ENCODE measurements at regions not wholly inside any gene's neighbourhood (a gene's known extent, or its start where the extent isn't known, plus 50 kb on each side); places are given as distances from the start of the nearest gene placed in this dataset.
"Not testable (repeated sequence)": the region's sequence is repeated elsewhere in the genome, so short reads cannot be mapped to it uniquely, and the experiment has no call there.

GRCh38 chr12:84128117-84128991, 784.2 kb downstream of the SLC6A15 start:
- no peak overlapping the region for H3K4me3 ChIP-seq (ENCODE audit: low read depth, low read length)
- no peak for DNase-seq (ENCODE audit: low read depth)
- TF ChIP-seq CTCF (conservative IDR thresholded peaks at IDR 0.05; ENCODE audit: low read depth, low read length) = no peak

GRCh38 chr12:84124211-84124610, 788.4 kb downstream of the SLC6A15 start:
- DNase-seq (ENCODE audit: low read depth) = no peak
- TF ChIP-seq CTCF (conservative IDR thresholded peaks at IDR 0.05; ENCODE audit: low read depth, low read length) = no peak
- no peak overlapping the region for H3K4me3 ChIP-seq (ENCODE audit: low read depth, low read length)

GRCh38 chr12:84117190-84117589, 795.4 kb downstream of the SLC6A15 start:
- no peak for TF ChIP-seq CTCF (conservative IDR thresholded peaks at IDR 0.05; ENCODE audit: low read depth, low read length)
- DNase-seq (ENCODE audit: low read depth) = no peak

GRCh38 chr12:84113666-84114065, 798.9 kb downstream of the SLC6A15 start:
- DNase-seq (ENCODE audit: low read depth) = no peak
- no peak for TF ChIP-seq CTCF (conservative IDR thresholded peaks at IDR 0.05; ENCODE audit: low read depth, low read length)
- H3K4me3 ChIP-seq (ENCODE audit: low read depth, low read length) = no peak overlapping the region

More at GRCh38 chr12:84117190-84117589, 795.4 kb downstream of the SLC6A15 start:
- no peak overlapping the region for H3K4me3 ChIP-seq (ENCODE audit: low read depth, low read length)

GRCh38 chr12:84103886-84104285, 808.7 kb downstream of the SLC6A15 start:
- not testable (repeated sequence) for H3K4me3 ChIP-seq (ENCODE audit: low read depth, low read length); DNase-seq (ENCODE audit: low read depth)

- H3K4me3 ChIP-seq (ENCODE audit: low read depth, low read length); DNase-seq (ENCODE audit: low read depth): not testable (repeated sequence)
These were observed 810.6 kb downstream of the SLC6A15 start for GRCh38 chr12:84101963-84102362.

GRCh38 chr12:84099591-84099990, 813.0 kb downstream of the SLC6A15 start:
- DNase-seq (ENCODE audit: low read depth); H3K4me3 ChIP-seq (ENCODE audit: low read depth, low read length): not testable (repeated sequence)

GRCh38 chr12:84091651-84092050, 820.9 kb downstream of the SLC6A15 start:
- TF ChIP-seq CTCF (conservative IDR thresholded peaks at IDR 0.05; ENCODE audit: low read depth, low read length) = no peak
- no peak for DNase-seq (ENCODE audit: low read depth)
- H3K4me3 ChIP-seq (ENCODE audit: low read depth, low read length) = no peak overlapping the region

Measured in epithelial cell of proximal tubule (primary cell).